HCT116 (cell line): ENCODE measurements at regions not wholly inside any gene's neighbourhood (a gene's known extent, or its start where the extent isn't known, plus 50 kb on each side); places are given as distances from the start of the nearest gene placed in this dataset.

Experiments used
- ATAC-seq: fragments of 200-7000 bp; cut with Tn5 transposase; 2 replicates; pipeline ENCODE4 v1.9.1; 2020; ENCODE audit warnings: mild to moderate bottlenecking, moderate library complexity
- BruUV-seq: library from RNA; stranded (reverse); fragments of 400-500 nt; replicated peaks from 2 replicates; lab custom pipeline; 2021; lab: Mats Ljungman, UMichigan
- CTCF ChIA-PET: fragments of 300-600 bp; sonication (Branson Sonifier 250); formaldehyde crosslinking; loops from one replicate; lab custom pipeline; 2021; ENCODE audit warnings: antibody characterized with exemption; lab: Charles Lee
- POLR2A ChIA-PET: fragments of 300-600, 350-600 bp; sonication (Branson Sonifier 250); formaldehyde crosslinking; loops from one replicate; lab custom pipeline; 2021; ENCODE audit warnings: antibody characterized with exemption; lab: Charles Lee
- RAD21 ChIA-PET, 2 experiments: fragments of 300-600 bp; sonication (Branson Sonifier 250); formaldehyde crosslinking; loops; one replicate each; lab custom pipeline; 2023; ENCODE audit warnings: low total read pairs in 2 of 2; ENCODE audit not compliant: uncharacterized antibody in 2 of 2, unreplicated experiment in 2 of 2, low non-redundant PET in 1 of 2; lab: Charles Lee
- DNase-seq: peaks from one replicate; pipeline ENCODE4 v3.0.0-alpha.2; 2010; ENCODE audit warnings: low read depth, low spot score
- H2AFZ ChIP-seq: fragments of 200-600 bp; shearing (Covaris generic), sonication (generic); 2 replicates; pipeline ENCODE4 v1.6.1; 2017; ENCODE audit warnings: low read depth, mixed run types, mixed read lengths, antibody characterized with exemption, low read length; ENCODE audit not compliant: poor library complexity, severe bottlenecking
- H3K27ac ChIP-seq: 2 replicates; pipeline ENCODE4 v1.5.1; 2012; ENCODE audit warnings: low read depth, low read length
- H3K27me3 ChIP-seq: fragments of 200-600 bp; sonication (generic); 2 replicates; pipeline ENCODE4 v1.6.1; 2016; ENCODE audit warnings: mixed run types, low read length, mixed read lengths; ENCODE audit not compliant: insufficient read depth
- H3K36me3 ChIP-seq, 2 experiments: fragments of 200-500 bp in 1 of 2; fragments of 200-600 bp in 1 of 2; sonication (Bioruptor generic) in 1 of 2; sonication (generic) in 1 of 2; 2 replicates each; pipeline versions ENCODE4 v1.5.1 to v1.6.1; 2014 to 2016; ENCODE audit warnings: low read length in 2 of 2, inconsistent platforms in 1 of 2, mixed read lengths in 1 of 2, mixed run types in 1 of 2; ENCODE audit not compliant: insufficient read depth in 2 of 2, control insufficient read depth in 1 of 2
- H3K4me1 ChIP-seq, 2 experiments: fragments of 200-600 bp in 1 of 2; sonication (generic) in 1 of 2; 2 replicates each; pipeline versions ENCODE4 v1.5.1 to v1.6.1; 2012 to 2017; ENCODE audit warnings: low read length in 2 of 2, inconsistent platforms in 1 of 2, mild to moderate bottlenecking in 1 of 2, mixed read lengths in 1 of 2, mixed run types in 1 of 2, moderate library complexity in 1 of 2; ENCODE audit not compliant: insufficient read depth in 2 of 2, control insufficient read depth in 1 of 2
- H3K4me2 ChIP-seq: fragments of 200-600 bp; sonication (generic); 2 replicates; pipeline ENCODE4 v1.6.1; 2017; ENCODE audit warnings: mixed run types, low read length, mixed read lengths
- H3K4me3 ChIP-seq, 2 experiments: fragments of 200-600 bp in 1 of 2; sonication (generic) in 1 of 2; replicated peaks in 1 of 2; 2 replicates each; pipeline ENCODE4 v1.5.1; 2011 to 2016; ENCODE audit warnings: low read length in 2 of 2, control low read depth in 1 of 2, low read depth in 1 of 2, mild to moderate bottlenecking in 1 of 2, mixed read lengths in 1 of 2, mixed run types in 1 of 2
- H3K79me2 ChIP-seq: fragments of 200-600 bp; sonication (generic); 2 replicates; pipeline ENCODE4 v1.6.1; 2017; ENCODE audit warnings: mild to moderate bottlenecking, mixed run types, low read length, moderate library complexity, mixed read lengths; ENCODE audit not compliant: insufficient read depth
- H3K9ac ChIP-seq: fragments of 200-600 bp; sonication (generic); 2 replicates; pipeline ENCODE4 v1.6.1; 2016; ENCODE audit warnings: low read length, mixed read lengths
- H3K9me2 ChIP-seq: fragments of 200-600 bp; sonication (generic), shearing (Covaris generic); 2 replicates; pipeline ENCODE4 v1.6.1; 2017; ENCODE audit warnings: mixed run types, mild to moderate bottlenecking, moderate library complexity; ENCODE audit not compliant: insufficient read depth
- H3K9me3 ChIP-seq, 2 experiments: fragments of 200-500 bp in 1 of 2; fragments of 200-600 bp in 1 of 2; sonication (Bioruptor generic) in 1 of 2; sonication (generic) in 1 of 2; 2 replicates each; pipeline ENCODE4 v1.6.1; 2014 to 2017; ENCODE audit warnings: low read length in 2 of 2, mixed read lengths in 2 of 2, inconsistent platforms in 1 of 2, low read depth in 1 of 2, mild to moderate bottlenecking in 1 of 2, mixed run types in 1 of 2, moderate library complexity in 1 of 2; ENCODE audit not compliant: control insufficient read depth in 1 of 2, insufficient read depth in 1 of 2
- H4K20me1 ChIP-seq: fragments of 200-600 bp; sonication (generic), shearing (Covaris generic); 2 replicates; pipeline ENCODE4 v1.6.1; 2017; ENCODE audit warnings: mixed run types, mild to moderate bottlenecking, moderate library complexity; ENCODE audit not compliant: insufficient read depth
- CBX3 ChIP-seq: IDR thresholded peaks from 2 replicates; pipeline ENCODE4 v1.6.1; 2012; ENCODE audit warnings: low read depth
- FOSL1 ChIP-seq: IDR thresholded peaks from 2 replicates; pipeline ENCODE4 v1.6.1; 2012; ENCODE audit warnings: low read depth
- MAX ChIP-seq: IDR thresholded peaks from 2 replicates; pipeline ENCODE4 v1.6.1; 2012
- REST ChIP-seq: IDR thresholded peaks from 2 replicates; pipeline ENCODE4 v1.6.1; 2012; ENCODE audit warnings: low read depth
- TCF7L2 ChIP-seq: IDR thresholded peaks from 2 replicates; pipeline ENCODE4 v1.7.0; 2011; ENCODE audit warnings: borderline replicate concordance, inconsistent platforms; ENCODE audit not compliant: insufficient read depth, insufficient read length; ENCODE audit errors: extremely low read depth
- intact Hi-C: fragments of 100-400 bp; cut with micrococcal nuclease; formaldehyde crosslinking; loops from 2 replicates; pipeline ENCODE4 v1.10.0; 2022

GRCh38 chr14:62532181-62532580 lies 513.1 kb downstream of the KCNH5 start:
- H3K27ac ChIP-seq: no peak overlapping the region
- ChIA-PET POLR2A (no interaction called here), CTCF (no interaction called here), RAD21 (no interaction called here)
- intact Hi-C loops: no loop called here
- no peaks in the 10 kb centered on the region for H4K20me1 ChIP-seq
- H3K79me2 ChIP-seq: no peaks in the 10 kb centered on the region
- H3K4me2 ChIP-seq: no peak overlapping the region
- ATAC-seq (no peak), DNase-seq (no peak)
- no TSS peak for BruUV-seq
- H3K27me3 ChIP-seq: no peaks in the 10 kb centered on the region
- H3K9me2 ChIP-seq: no peaks in the 10 kb centered on the region
- no peak overlapping the region for H3K4me3 ChIP-seq
- H3K4me1 ChIP-seq: no peaks in the 10 kb centered on the region
- no peaks in the 10 kb centered on the region for H3K36me3 ChIP-seq
- no peak overlapping the region for H2AFZ ChIP-seq
- peaks cover 0 to 9% of the 10 kb centered on the region in 2 experiments; a peak in 2 of 4 replicates for H3K9me3 ChIP-seq
- no peak overlapping the region for H3K9ac ChIP-seq
- TF ChIP-seq FOSL1 (no peak), MAX (no peak)

- DNase-seq (no peak), ATAC-seq (no peak)
- Histone ChIP-seq H3K4me1 (no peaks in the 10 kb centered on the region), H3K4me2 (no peak overlapping the region), H3K36me3 (no peaks in the 10 kb centered on the region), H4K20me1 (no peaks in the 10 kb centered on the region), H3K9me2 (no peaks in the 10 kb centered on the region), H3K27me3 (no peaks in the 10 kb centered on the region), H3K4me3 (no peak overlapping the region), H3K27ac (no peak overlapping the region), H3K9ac (no peak overlapping the region), H2AFZ (no peak overlapping the region), H3K79me2 (no peaks in the 10 kb centered on the region), H3K9me3 (peaks cover 12 to 24% of the 10 kb centered on the region in 2 experiments; a peak in 2 of 4 replicates)
- ChIA-PET CTCF (no interaction called here), RAD21 (no interaction called here), POLR2A (no interaction called here)
- intact Hi-C loops: no loop called here
- TF ChIP-seq REST: no peak
- TF ChIP-seq CBX3: no peak
- no peak for TF ChIP-seq TCF7L2
- no peak for TF ChIP-seq MAX
- BruUV-seq: no TSS peak
Measured at GRCh38 chr14:62546862-62547474, 498.3 kb downstream of the KCNH5 start.
